Mesenchymal stem cell (in vitro differentiated cells and primary cell): ENCODE measurements at regions not wholly inside any gene's neighbourhood (a gene's known extent, or its start where the extent isn't known, plus 50 kb on each side); places are given as distances from the start of the nearest gene placed in this dataset.

ENCODE experiments used
- DNase-seq: peaks from one replicate; pipeline ENCODE4 v3.0.0-alpha.2; 2013
- H2AFZ ChIP-seq: one replicate; pipeline ENCODE4 v1.6.1; 2013; ENCODE audit warnings: low read depth, mild to moderate bottlenecking, control low read depth, inconsistent platforms, low read length, moderate library complexity
- H2AK5ac ChIP-seq: 2 replicates; pipeline ENCODE4 v1.6.1; 2013; ENCODE audit warnings: low read length, moderate library complexity, mild to moderate bottlenecking, inconsistent platforms; ENCODE audit not compliant: severe bottlenecking
- H2BK120ac ChIP-seq: one replicate; pipeline ENCODE4 v1.6.1; 2013; ENCODE audit warnings: low read depth, mild to moderate bottlenecking, inconsistent platforms, low read length, moderate library complexity
- H2BK12ac ChIP-seq, 2 experiments: one replicate each; pipeline ENCODE4 v1.6.1; 2013; ENCODE audit warnings: inconsistent platforms in 2 of 2, low read length in 2 of 2, mild to moderate bottlenecking in 2 of 2, moderate library complexity in 2 of 2, control low read depth in 1 of 2
- H2BK15ac ChIP-seq: one replicate; pipeline ENCODE4 v1.6.1; 2013; ENCODE audit warnings: mild to moderate bottlenecking, low read depth, inconsistent platforms; ENCODE audit not compliant: poor library complexity, severe bottlenecking
- H2BK5ac ChIP-seq: 2 replicates; pipeline ENCODE4 v1.6.1; 2013; ENCODE audit warnings: low read depth, mild to moderate bottlenecking, low read length, control low read depth, inconsistent platforms; ENCODE audit not compliant: poor library complexity, severe bottlenecking
- H3K14ac ChIP-seq, 2 experiments: one replicate each; pipeline ENCODE4 v1.6.1; 2013; ENCODE audit warnings: inconsistent platforms in 2 of 2, low read length in 2 of 2, control low read depth in 1 of 2, mild to moderate bottlenecking in 1 of 2, moderate library complexity in 1 of 2
- H3K18ac ChIP-seq, 2 experiments: one replicate each; pipeline ENCODE4 v1.6.1; 2013; ENCODE audit warnings: inconsistent platforms in 2 of 2, low read length in 2 of 2, control low read depth in 1 of 2, low read depth in 1 of 2, mild to moderate bottlenecking in 1 of 2
- H3K23ac ChIP-seq, 2 experiments: one replicate each; pipeline ENCODE4 v1.6.1; 2013; ENCODE audit warnings: inconsistent platforms in 2 of 2, low read length in 2 of 2, mild to moderate bottlenecking in 2 of 2, moderate library complexity in 2 of 2, control low read depth in 1 of 2
- H3K27ac ChIP-seq: 2 replicates; pipeline ENCODE4 v1.5.1; 2013; ENCODE audit warnings: mild to moderate bottlenecking, moderate library complexity, low read length, control low read depth, inconsistent platforms; ENCODE audit not compliant: poor library complexity, severe bottlenecking
- H3K27me3 ChIP-seq, 2 experiments: 2 replicates each; pipeline versions ENCODE4 v1.6.1 to v1.7.0; 2013; ENCODE audit warnings: low read length in 2 of 2, mild to moderate bottlenecking in 2 of 2, moderate library complexity in 2 of 2, control low read depth in 1 of 2, inconsistent platforms in 1 of 2; ENCODE audit not compliant: control insufficient read depth in 1 of 2, insufficient read depth in 1 of 2
- H3K36me3 ChIP-seq, 2 experiments: 2 replicates each; pipeline versions ENCODE4 v1.6.1 to v1.7.0; 2013; ENCODE audit warnings: low read length in 2 of 2, control low read depth in 1 of 2, inconsistent platforms in 1 of 2, low read depth in 1 of 2, mild to moderate bottlenecking in 1 of 2; ENCODE audit not compliant: insufficient read depth in 2 of 2, control insufficient read depth in 1 of 2
- H3K4ac ChIP-seq, 2 experiments: one replicate each; pipeline ENCODE4 v1.6.1; 2013; ENCODE audit warnings: inconsistent platforms in 2 of 2, low read length in 2 of 2, mild to moderate bottlenecking in 2 of 2, moderate library complexity in 2 of 2, control low read depth in 1 of 2, low read depth in 1 of 2
- H3K4me1 ChIP-seq: 2 replicates; pipeline ENCODE4 v1.6.1; 2013; ENCODE audit warnings: low read depth, low read length, control low read depth; ENCODE audit not compliant: control insufficient read depth, insufficient read depth
- H3K4me2 ChIP-seq: 2 replicates; pipeline ENCODE4 v1.6.1; 2013; ENCODE audit warnings: low read length, mild to moderate bottlenecking, inconsistent platforms; ENCODE audit not compliant: poor library complexity, severe bottlenecking
- H3K4me3 ChIP-seq, 2 experiments: 2 replicates each; pipeline versions ENCODE4 v1.5.1 to v1.7.0; 2013; ENCODE audit warnings: low read length in 2 of 2, mild to moderate bottlenecking in 2 of 2, control low read depth in 1 of 2, low read depth in 1 of 2; ENCODE audit not compliant: insufficient read depth in 1 of 2
- H3K79me1 ChIP-seq: replicated peaks from 2 replicates; pipeline ENCODE4 v1.6.1; 2013; ENCODE audit warnings: mild to moderate bottlenecking, control low read depth, low read length, inconsistent platforms; ENCODE audit not compliant: poor library complexity, severe bottlenecking
- H3K9ac ChIP-seq: 2 replicates; pipeline ENCODE4 v1.7.0; 2013; ENCODE audit warnings: mild to moderate bottlenecking, low read length, moderate library complexity
- H3K9me3 ChIP-seq: 2 replicates; pipeline ENCODE4 v1.7.0; 2013; ENCODE audit warnings: mild to moderate bottlenecking, low read length; ENCODE audit not compliant: control insufficient read depth
- H4K8ac ChIP-seq: one replicate; pipeline ENCODE4 v1.6.1; 2013; ENCODE audit warnings: inconsistent platforms, mild to moderate bottlenecking, low read length, moderate library complexity
- H4K91ac ChIP-seq: one replicate; pipeline ENCODE4 v1.6.1; 2013; ENCODE audit warnings: mild to moderate bottlenecking, low read length, inconsistent platforms
- WGBS: methylation state at CpG from one replicate; pipeline ENCODE4 v1.1.7; 2013; ENCODE audit warnings: mixed read lengths; 5-methylcytosine and 5-hydroxymethylcytosine counted together

GRCh38 chr7:86008898-86009297, 634.8 kb upstream of the GRM3 start:
- Histone ChIP-seq H2BK15ac (no peak overlapping the region), H3K27ac (no peak overlapping the region), H3K9ac (no peak overlapping the region), H4K91ac (no peak overlapping the region), H3K4ac (no peak overlapping the region), H2BK5ac (no peak overlapping the region), H2AFZ (no peak overlapping the region), H3K23ac (no peak overlapping the region), H3K9me3 (peaks cover 8% of the 10 kb centered on the region), H3K4me1 (no peaks in the 10 kb centered on the region), H2BK12ac (no peak overlapping the region), H3K4me3 (no peak overlapping the region), H3K18ac (no peak overlapping the region), H2BK120ac (no peak overlapping the region), H3K4me2 (no peak overlapping the region), H3K36me3 (no peaks in the 10 kb centered on the region), H3K14ac (no peak overlapping the region), H3K79me1 (no peaks in the 10 kb centered on the region), H2AK5ac (no peak overlapping the region), H3K27me3 (no peaks in the 10 kb centered on the region), H4K8ac (no peak overlapping the region)
- 50% methylated on average over 1 of the region's 3 CpGs for WGBS
- DNase-seq, result no peak

GRCh38 chr7:86006909-86007308, 636.8 kb upstream of the GRM3 start:
- Histone ChIP-seq H2BK5ac (no peak overlapping the region), H3K4me1 (no peaks in the 10 kb centered on the region), H3K4me2 (no peak overlapping the region), H3K9ac (no peak overlapping the region), H3K23ac (no peak overlapping the region), H4K91ac (no peak overlapping the region), H3K27me3 (no peaks in the 10 kb centered on the region), H3K18ac (no peak overlapping the region), H3K36me3 (no peaks in the 10 kb centered on the region), H3K9me3 (peaks cover 25% of the 10 kb centered on the region), H2BK12ac (no peak overlapping the region), H2BK120ac (no peak overlapping the region), H3K4ac (no peak overlapping the region), H3K79me1 (no peaks in the 10 kb centered on the region), H2AFZ (no peak overlapping the region), H2BK15ac (no peak overlapping the region), H3K14ac (no peak overlapping the region), H2AK5ac (no peak overlapping the region), H3K27ac (no peak overlapping the region), H3K4me3 (no peak overlapping the region), H4K8ac (no peak overlapping the region)
- DNase-seq, result no peak
- WGBS, result 100% methylated on average over 1 of the region's 2 CpGs

- Histone ChIP-seq H3K27ac (no peak overlapping the region), H3K4me1 (no peaks in the 10 kb centered on the region), H4K91ac (no peak overlapping the region), H2BK5ac (no peak overlapping the region), H3K9me3 (peaks cover 51% of the 10 kb centered on the region), H2AFZ (no peak overlapping the region), H3K27me3 (no peaks in the 10 kb centered on the region), H2AK5ac (no peak overlapping the region), H3K14ac (no peak overlapping the region), H3K4ac (no peak overlapping the region), H3K4me2 (no peak overlapping the region), H3K18ac (no peak overlapping the region), H3K4me3 (no peak overlapping the region), H3K79me1 (no peaks in the 10 kb centered on the region), H4K8ac (no peak overlapping the region), H2BK120ac (no peak overlapping the region), H3K36me3 (no peaks in the 10 kb centered on the region), H3K23ac (no peak overlapping the region), H2BK15ac (no peak overlapping the region), H3K9ac (no peak overlapping the region), H2BK12ac (no peak overlapping the region)
- DNase-seq, result no peak
These were observed 640.9 kb upstream of the GRM3 start for GRCh38 chr7:86002858-86003257.

- H3K23ac ChIP-seq, result no peak overlapping the region
- H3K79me1 ChIP-seq, result no peaks in the 10 kb centered on the region
- H3K4me3 ChIP-seq, result no peak overlapping the region
- no peak overlapping the region for H2BK120ac ChIP-seq
- H2BK12ac ChIP-seq, result no peak overlapping the region
- H3K36me3 ChIP-seq, result no peaks in the 10 kb centered on the region
- H3K4ac ChIP-seq, result no peak overlapping the region
- H3K9me3 ChIP-seq, result peaks cover 34% of the 10 kb centered on the region
- no peak overlapping the region for H3K4me2 ChIP-seq
- DNase-seq, result no peak
- no peak overlapping the region for H3K14ac ChIP-seq
- no peak overlapping the region for H3K27ac ChIP-seq
- H3K27me3 ChIP-seq, result no peaks in the 10 kb centered on the region
- no peak overlapping the region for H3K18ac ChIP-seq
- H4K91ac ChIP-seq, result no peak overlapping the region
- H3K9ac ChIP-seq, result no peak overlapping the region
- H2AK5ac ChIP-seq, result no peak overlapping the region
- H2BK5ac ChIP-seq, result no peak overlapping the region
- no peak overlapping the region for H2AFZ ChIP-seq
- no peak overlapping the region for H4K8ac ChIP-seq
- no peak overlapping the region for H2BK15ac ChIP-seq
- H3K4me1 ChIP-seq, result no peaks in the 10 kb centered on the region
These were observed 646.2 kb upstream of the GRM3 start for GRCh38 chr7:85997515-85997914.
